ENCODE measurements at regions not wholly inside any gene's neighbourhood (a gene's known extent, or its start where the extent isn't known, plus 50 kb on each side); places are given as distances from the start of the nearest gene placed in this dataset.

DNA sequence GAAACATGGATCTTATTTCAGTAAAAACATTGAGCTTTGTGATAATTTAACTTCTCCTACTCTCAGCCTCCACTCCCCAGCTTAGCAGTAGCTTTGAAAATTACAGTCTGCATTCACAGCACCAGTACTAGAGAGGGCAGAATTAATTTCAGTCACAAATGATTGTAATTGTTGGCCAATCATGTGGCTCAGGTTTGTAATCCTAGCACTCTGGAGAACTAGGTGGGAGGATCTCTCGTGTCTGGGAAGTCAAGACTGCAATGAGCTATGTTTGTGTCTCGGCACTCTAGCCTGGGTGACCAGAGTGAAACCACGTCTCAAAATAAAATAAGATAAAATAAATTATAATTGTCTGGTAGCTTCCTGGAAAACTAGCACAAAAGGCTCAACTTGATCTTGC is 620.9 kb downstream of the TNS3 start:
- H3K9ac ChIP-seq (replicated peaks in 1 of 4; ENCODE audit: extremely low read depth in 1 of 4, low read depth in 3 of 4, low read length in 3 of 4), result no peak overlapping the region
- H4K20me1 ChIP-seq (replicated peaks in 1 of 2; ENCODE audit: control insufficient read depth in 1 of 2, insufficient read depth in 2 of 2, low read length in 2 of 2), result no peaks in the 10 kb centered on the region
- POLR2A ChIA-PET (ENCODE audit: partially characterized antibody), result no interaction called here
- no peak overlapping the region for H3K14ac ChIP-seq (ENCODE audit: insufficient read length)
- no peaks in the 10 kb centered on the region for H3K79me2 ChIP-seq (ENCODE audit: control insufficient read depth in 1 of 2, insufficient read depth in 2 of 2, low read length in 2 of 2)
- H3K4me2 ChIP-seq (ENCODE audit: insufficient read depth in 1 of 2, low read depth in 2 of 2, low read length in 2 of 2), result no peak overlapping the region
- H3K4me1 ChIP-seq (replicated peaks in 1 of 4; ENCODE audit: control insufficient read depth in 3 of 4, insufficient read depth in 4 of 4, low read length in 3 of 4), result no peaks in the 10 kb centered on the region
- no peak overlapping the region for H2BK5ac ChIP-seq (ENCODE audit: low read depth, low read length)
- H3K4me3 ChIP-seq (ENCODE audit: extremely low read depth in 1 of 4, insufficient read depth in 2 of 4, low read depth in 3 of 4, low read length in 4 of 4), result no peak overlapping the region
- H2BK120ac ChIP-seq (replicated peaks; ENCODE audit: low read depth, low read length), result no peak overlapping the region
- H3K36me3 ChIP-seq (ENCODE audit: control insufficient read depth in 2 of 4, insufficient read depth in 4 of 4, low read length in 3 of 4), result no peaks in the 10 kb centered on the region
- no peak overlapping the region for H2BK12ac ChIP-seq (ENCODE audit: low read depth, low read length)
- H3K79me1 ChIP-seq (ENCODE audit: low read depth, low read length), result no peaks in the 10 kb centered on the region
- DNase-seq (ENCODE audit: low read depth in 1 of 2, low spot score in 2 of 2) (no peak), FAIRE-seq (no peak)
- CTCF ChIA-PET (ENCODE audit: partially characterized antibody), result no interaction called here
- no peak overlapping the region for H4K5ac ChIP-seq (ENCODE audit: insufficient read length, low read depth, low read length)
- no peak overlapping the region for H2AFZ ChIP-seq (ENCODE audit: low read length)
- H3K23me2 ChIP-seq (ENCODE audit: low read depth, low read length), result no peaks in the 10 kb centered on the region
- no peak overlapping the region for H3K18ac ChIP-seq (ENCODE audit: extremely low read depth, low read length)
- H3K4ac ChIP-seq (replicated peaks; ENCODE audit: insufficient read length, low read depth, low read length), result no peak overlapping the region
- H2BK20ac ChIP-seq (ENCODE audit: low read length), result no peak overlapping the region
- H3K56ac ChIP-seq (replicated peaks; ENCODE audit: insufficient read length, low read depth, low read length), result no peak overlapping the region
- H4K8ac ChIP-seq (ENCODE audit: extremely low read depth, insufficient read depth, low read length), result no peak overlapping the region
- H4K91ac ChIP-seq (replicated peaks; ENCODE audit: insufficient read length, low read length), result no peak overlapping the region
- no peak overlapping the region for H2BK15ac ChIP-seq (ENCODE audit: low read length)
- H2AK5ac ChIP-seq (ENCODE audit: low read depth, low read length), result no peak overlapping the region
- peaks cover 6 to 9% of the 10 kb centered on the region in 2 experiments; a peak in 2 of 4 replicates for H3K9me3 ChIP-seq (ENCODE audit: insufficient read depth in 2 of 2, low read depth in 1 of 2, low read length in 1 of 2)
- no peak overlapping the region for H3K23ac ChIP-seq (ENCODE audit: insufficient read length)
- no peaks in the 10 kb centered on the region for H3K27me3 ChIP-seq (replicated peaks in 1 of 4; ENCODE audit: control insufficient read depth in 3 of 4, extremely low read depth in 1 of 4, insufficient read depth in 3 of 4, low read length in 3 of 4)
- WGBS, 2 experiments (ENCODE audit: extremely low coverage in 1 of 2, insufficient coverage in 1 of 2, insufficient read length in 1 of 2, insufficient replicate concordance in 2 of 2, low coverage in 1 of 2, low lambda C conversion rate in 2 of 2, missing lambda C conversion rate in 1 of 2), result 58% methylated on average over 3 of the region's 3 CpGs; no CpG with 5 or more reads in 1 of the 2 experiments
- H3K27ac ChIP-seq (ENCODE audit: low read depth, low read length), result no peak overlapping the region
- TF ChIP-seq BCL11A (IDR thresholded peaks at IDR 0.05; ENCODE audit: low read depth in 2 of 2, low read length in 2 of 2) (no peak), POLR2AphosphoS5 (IDR thresholded peaks at IDR 0.05; ENCODE audit: low read depth, low read length) (no peak), SP1 (IDR thresholded peaks at IDR 0.05; ENCODE audit: low read depth, low read length) (no peak), SIX5 (IDR thresholded peaks at IDR 0.05; ENCODE audit: low read depth, low read length) (no peak), BACH1 (IDR thresholded peaks at IDR 0.05; ENCODE audit: low read length) (no peak), HDAC6 (IDR thresholded peaks at IDR 0.05; ENCODE audit: low read depth, low read length) (no peak), GABPA (IDR thresholded peaks at IDR 0.05; ENCODE audit: borderline replicate concordance, insufficient read depth, low read length) (no peak), EGR1 (IDR thresholded peaks at IDR 0.05; ENCODE audit: borderline replicate concordance, low read depth, low read length) (no peak)

All from H1 (cell line).